Neutrophil (primary cell): ENCODE measurements at regions not wholly inside any gene's neighbourhood (a gene's known extent, or its start where the extent isn't known, plus 50 kb on each side); places are given as distances from the start of the nearest gene placed in this dataset.

ENCODE experiments used
- H3K27ac ChIP-seq: fragments of 200-600 bp; sonication (generic); 2 replicates; pipeline ENCODE4 v1.5.1; 2016; ENCODE audit warnings: mild to moderate bottlenecking, moderate library complexity
- H3K27me3 ChIP-seq: fragments of 200-600 bp; sonication (generic); 2 replicates; pipeline ENCODE4 v1.6.0; 2016; ENCODE audit warnings: mild to moderate bottlenecking
- H3K36me3 ChIP-seq: fragments of 200-600 bp; sonication (generic); 2 replicates; pipeline ENCODE4 v1.5.1; 2017
- H3K4me1 ChIP-seq, 2 experiments: fragments of 200-600 bp in 1 of 2; sonication (generic) in 1 of 2; 1 replicate in 1 of 2; 2 replicates in 1 of 2; pipeline versions ENCODE4 v1.5.1 to v1.6.1; 2013 to 2016; ENCODE audit warnings: low read depth in 1 of 2, low read length in 1 of 2, mild to moderate bottlenecking in 1 of 2, moderate library complexity in 1 of 2; ENCODE audit not compliant: control insufficient read depth in 1 of 2, insufficient read depth in 1 of 2
- H3K4me3 ChIP-seq, 2 experiments: fragments of 200-600 bp in 1 of 2; sonication (generic) in 1 of 2; 1 replicate in 1 of 2; 2 replicates in 1 of 2; pipeline ENCODE4 v1.5.1; 2013 to 2016; ENCODE audit warnings: low read depth in 1 of 2, low read length in 1 of 2, mild to moderate bottlenecking in 1 of 2, moderate library complexity in 1 of 2
- H3K9me3 ChIP-seq: fragments of 200-600 bp; sonication (generic); 2 replicates; pipeline ENCODE4 v1.5.1; 2016
- TF ChIP-seq, protein P1 (sequence below): fragments of 200-600 bp; sonication (generic); IDR thresholded peaks from 2 replicates; pipeline ENCODE4 v1.5.1; 2016; ENCODE audit warnings: antibody characterized with exemption

DNA sequence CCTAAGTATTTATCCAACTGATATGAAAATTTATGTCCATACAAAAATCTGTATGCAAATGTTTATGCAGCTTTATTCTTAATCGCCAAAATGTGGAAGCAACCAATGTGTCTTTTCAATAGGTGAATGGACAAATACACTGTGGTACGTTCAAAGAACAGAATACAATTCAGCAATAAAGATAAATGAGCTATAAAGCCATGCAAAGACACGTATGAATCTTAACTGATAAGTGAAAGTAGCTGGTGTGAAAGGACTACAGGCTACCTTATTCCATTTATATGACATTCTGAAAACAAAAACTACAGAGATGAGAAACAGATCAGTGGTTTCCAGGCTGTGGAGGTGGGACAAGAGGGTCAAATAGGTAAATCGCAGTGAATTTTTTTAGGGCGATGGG lies 419.6 kb upstream of the B3GALT2 start:
- TF ChIP-seq, protein P1, sequence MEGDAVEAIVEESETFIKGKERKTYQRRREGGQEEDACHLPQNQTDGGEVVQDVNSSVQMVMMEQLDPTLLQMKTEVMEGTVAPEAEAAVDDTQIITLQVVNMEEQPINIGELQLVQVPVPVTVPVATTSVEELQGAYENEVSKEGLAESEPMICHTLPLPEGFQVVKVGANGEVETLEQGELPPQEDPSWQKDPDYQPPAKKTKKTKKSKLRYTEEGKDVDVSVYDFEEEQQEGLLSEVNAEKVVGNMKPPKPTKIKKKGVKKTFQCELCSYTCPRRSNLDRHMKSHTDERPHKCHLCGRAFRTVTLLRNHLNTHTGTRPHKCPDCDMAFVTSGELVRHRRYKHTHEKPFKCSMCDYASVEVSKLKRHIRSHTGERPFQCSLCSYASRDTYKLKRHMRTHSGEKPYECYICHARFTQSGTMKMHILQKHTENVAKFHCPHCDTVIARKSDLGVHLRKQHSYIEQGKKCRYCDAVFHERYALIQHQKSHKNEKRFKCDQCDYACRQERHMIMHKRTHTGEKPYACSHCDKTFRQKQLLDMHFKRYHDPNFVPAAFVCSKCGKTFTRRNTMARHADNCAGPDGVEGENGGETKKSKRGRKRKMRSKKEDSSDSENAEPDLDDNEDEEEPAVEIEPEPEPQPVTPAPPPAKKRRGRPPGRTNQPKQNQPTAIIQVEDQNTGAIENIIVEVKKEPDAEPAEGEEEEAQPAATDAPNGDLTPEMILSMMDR, result no peak
- Histone ChIP-seq H3K9me3 (no peaks in the 10 kb centered on the region), H3K4me1 (no peaks in the 10 kb centered on the region), H3K27ac (no peak overlapping the region), H3K4me3 (no peak overlapping the region), H3K36me3 (no peaks in the 10 kb centered on the region), H3K27me3 (no peaks in the 10 kb centered on the region)

DNA sequence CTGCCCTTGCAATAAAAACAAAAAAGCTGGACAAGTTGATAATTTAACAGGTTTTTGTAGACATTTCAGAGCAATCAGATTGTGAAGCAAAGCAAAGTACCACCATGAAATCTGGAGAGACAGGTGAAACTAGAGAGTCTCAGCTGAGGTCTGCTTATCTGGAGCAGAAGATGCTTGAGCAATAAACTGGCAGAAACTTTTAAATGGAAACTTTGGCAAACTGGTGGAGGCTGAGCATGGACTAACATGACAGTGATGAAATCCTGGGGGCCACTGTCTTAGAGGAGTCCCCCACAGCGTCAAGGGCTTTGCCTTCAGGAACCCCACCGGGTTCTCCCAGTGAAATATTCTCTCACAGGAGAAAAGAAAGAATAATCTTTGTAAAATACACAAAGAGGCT lies 416.3 kb upstream of the B3GALT2 start:
- TF ChIP-seq, protein P1, result no peak
- H3K4me1 ChIP-seq, result no peaks in the 10 kb centered on the region
- H3K27ac ChIP-seq, result no peak overlapping the region
- H3K27me3 ChIP-seq, result no peaks in the 10 kb centered on the region
- H3K36me3 ChIP-seq, result no peaks in the 10 kb centered on the region
- H3K4me3 ChIP-seq, result no peak overlapping the region
- H3K9me3 ChIP-seq, result no peaks in the 10 kb centered on the region

DNA sequence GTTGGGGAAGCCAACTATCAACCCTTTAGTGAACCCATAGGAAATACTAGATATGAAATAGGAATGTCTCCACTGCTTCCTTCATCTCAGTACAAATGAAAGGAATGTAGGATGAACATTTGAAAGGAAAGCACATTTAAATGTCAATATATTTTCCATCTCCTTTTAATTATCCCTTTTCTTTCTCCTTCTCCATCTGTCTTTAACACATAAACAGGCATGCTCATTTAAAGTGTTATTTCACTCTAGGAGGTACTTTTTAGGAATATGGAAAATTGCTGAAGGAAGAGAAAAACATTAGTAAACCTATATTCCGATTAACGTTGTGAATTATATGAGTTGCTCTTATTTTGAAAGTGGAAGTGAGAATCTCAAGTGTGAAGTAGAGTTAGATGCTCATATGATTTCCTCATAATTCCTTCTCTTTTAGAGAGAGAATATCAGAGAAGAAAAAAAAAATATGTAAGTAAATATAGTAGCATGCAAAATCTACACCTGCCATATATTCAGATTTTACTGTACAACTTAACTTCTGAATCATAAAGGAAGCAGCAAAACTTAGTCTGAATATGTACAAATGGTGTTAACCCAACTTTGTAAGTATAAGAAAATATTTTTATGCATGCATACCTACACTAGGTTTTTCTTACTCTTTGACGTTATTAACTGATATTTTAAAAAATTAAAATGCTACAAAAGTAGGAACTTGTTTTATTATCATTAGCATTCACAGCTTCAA lies 406.9 kb upstream of the B3GALT2 start:
- Histone ChIP-seq H3K4me3 (no peak overlapping the region), H3K36me3 (no peaks in the 10 kb centered on the region), H3K4me1 (peaks cover 32 to 38% of the 10 kb centered on the region in 2 experiments), H3K27me3 (no peaks in the 10 kb centered on the region), H3K9me3 (no peaks in the 10 kb centered on the region), H3K27ac (peak overlapping the region; percentile 62)
- TF ChIP-seq, protein P1, result no peak

DNA sequence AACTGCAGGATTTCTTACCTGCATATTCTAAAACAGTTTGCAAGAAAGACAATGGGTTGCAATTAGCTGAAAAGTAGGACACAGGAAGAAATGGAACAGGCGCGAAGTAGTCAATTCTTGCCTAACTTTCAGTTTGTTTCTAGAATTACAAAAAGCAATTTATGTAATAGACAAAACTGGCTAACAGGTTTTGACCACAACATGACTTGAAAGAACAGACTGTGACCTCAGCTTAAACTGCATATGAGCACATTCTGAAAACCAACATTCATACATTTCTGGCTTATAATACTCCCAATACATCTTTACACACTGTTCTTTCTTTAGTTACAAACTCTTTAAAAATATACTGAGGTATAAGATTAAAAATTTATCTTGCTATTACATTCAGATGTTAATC lies 405.9 kb upstream of the B3GALT2 start:
- H3K36me3 ChIP-seq, result no peaks in the 10 kb centered on the region
- H3K27ac ChIP-seq, result peak overlapping the region; percentile 62
- H3K4me1 ChIP-seq, result peaks cover 32 to 38% of the 10 kb centered on the region in 2 experiments
- H3K4me3 ChIP-seq, result no peak overlapping the region
- H3K27me3 ChIP-seq, result no peaks in the 10 kb centered on the region
- TF ChIP-seq, protein P1, result no peak
- H3K9me3 ChIP-seq, result no peaks in the 10 kb centered on the region

DNA sequence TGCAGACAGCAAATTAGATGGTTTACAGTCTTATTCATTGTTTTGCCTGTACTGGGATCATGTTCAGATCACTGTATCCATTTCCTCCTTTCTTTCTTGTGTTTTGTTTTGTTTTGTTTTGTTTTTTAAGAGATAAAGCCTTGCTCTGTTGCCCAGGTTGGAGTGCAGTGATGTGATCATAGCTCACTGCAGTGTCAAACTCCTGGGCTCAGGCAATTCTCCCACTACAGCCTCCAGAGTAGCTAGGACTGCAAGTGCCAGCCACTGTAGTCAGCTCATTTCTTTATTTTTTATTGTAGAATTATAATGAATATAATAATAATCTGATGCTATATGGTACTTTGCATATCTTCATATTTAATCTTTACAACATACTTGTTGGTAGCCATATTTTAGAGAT lies 403.7 kb upstream of the B3GALT2 start:
- no peaks in the 10 kb centered on the region for H3K9me3 ChIP-seq
- TF ChIP-seq, protein P1, result no peak
- no peak overlapping the region for H3K27ac ChIP-seq
- peaks cover 32 to 34% of the 10 kb centered on the region in 2 experiments for H3K4me1 ChIP-seq
- H3K4me3 ChIP-seq, result no peak overlapping the region
- no peaks in the 10 kb centered on the region for H3K27me3 ChIP-seq
- no peaks in the 10 kb centered on the region for H3K36me3 ChIP-seq
